CD14-positive monocyte (primary cell): ENCODE measurements at regions not wholly inside any gene's neighbourhood (a gene's known extent, or its start where the extent isn't known, plus 50 kb on each side); places are given as distances from the start of the nearest gene placed in this dataset.
A peak's percentile ranks its signal among the peaks of the same experiment; 100 is the strongest.

Experiments
- DNase-seq, 3 donors: peaks; one replicate each; pipeline ENCODE4 v3.0.0-alpha.2; 2011 to 2022
- H2AFZ ChIP-seq: 2 replicates; pipeline ENCODE4 v1.6.0; 2012; ENCODE audit warnings: mild to moderate bottlenecking, low read depth, low read length, inconsistent platforms; ENCODE audit not compliant: insufficient read depth, poor library complexity, severe bottlenecking
- H3K27ac ChIP-seq, 2 donors: 1 replicate in 1 of 2; 2 replicates in 1 of 2; pipeline ENCODE4 v1.5.1; 2012 to 2013; ENCODE audit warnings: low read length in 2 of 2, control low read depth in 1 of 2, inconsistent platforms in 1 of 2, low read depth in 1 of 2, mild to moderate bottlenecking in 1 of 2
- H3K27me3 ChIP-seq, 2 donors: one replicate each; pipeline versions ENCODE4 v1.6.0 to v1.6.1; 2011 to 2013; ENCODE audit warnings: low read length in 2 of 2; ENCODE audit not compliant: control insufficient read depth in 2 of 2, insufficient read depth in 2 of 2
- H3K36me3 ChIP-seq, 2 donors: replicated peaks in 1 of 2; 1 replicate in 1 of 2; 2 replicates in 1 of 2; pipeline versions ENCODE4 v1.5.1 to v1.6.1; 2012 to 2013; ENCODE audit warnings: low read length in 2 of 2, control low read depth in 1 of 2, inconsistent platforms in 1 of 2, mild to moderate bottlenecking in 1 of 2; ENCODE audit not compliant: insufficient read depth in 2 of 2, control insufficient read depth in 1 of 2
- H3K4me1 ChIP-seq, 2 donors: 1 replicate in 1 of 2; 2 replicates in 1 of 2; pipeline versions ENCODE4 v1.5.1 to v1.6.1; 2012 to 2013; ENCODE audit warnings: low read length in 2 of 2, control low read depth in 1 of 2, inconsistent platforms in 1 of 2, mild to moderate bottlenecking in 1 of 2, moderate library complexity in 1 of 2; ENCODE audit not compliant: insufficient read depth in 2 of 2, control insufficient read depth in 1 of 2
- H3K4me2 ChIP-seq: replicated peaks from 2 replicates; pipeline ENCODE3; 2012; ENCODE audit warnings: low read length, moderate library complexity, mild to moderate bottlenecking; ENCODE audit not compliant: poor library complexity, severe bottlenecking; ENCODE audit errors: extremely low read depth
- H3K4me3 ChIP-seq, 3 experiments: fragments of 200-600 bp in 1 of 3; sonication (generic) in 1 of 3; replicated peaks in 1 of 3; 1 replicate in 2 of 3; 2 replicates in 1 of 3; pipeline ENCODE4 v1.5.1; 2011 to 2013; ENCODE audit warnings: low read length in 3 of 3, mild to moderate bottlenecking in 3 of 3, control low read depth in 2 of 3, low read depth in 2 of 3, inconsistent platforms in 1 of 3, moderate library complexity in 1 of 3
- H3K79me2 ChIP-seq: 2 replicates; pipeline ENCODE4 v1.6.0; 2012; ENCODE audit warnings: mild to moderate bottlenecking, control low read depth, inconsistent platforms, low read length, moderate library complexity; ENCODE audit not compliant: insufficient read depth
- H3K9ac ChIP-seq: 2 replicates; pipeline ENCODE4 v1.6.0; 2017; ENCODE audit warnings: low read length, mild to moderate bottlenecking; ENCODE audit not compliant: insufficient read depth, poor library complexity, severe bottlenecking
- H3K9me3 ChIP-seq, 2 donors: replicated peaks in 1 of 2; 1 replicate in 1 of 2; 2 replicates in 1 of 2; pipeline versions ENCODE4 v1.5.1 to v1.6.1; 2012 to 2013; ENCODE audit warnings: low read length in 2 of 2, control low read depth in 1 of 2; ENCODE audit not compliant: control insufficient read depth in 1 of 2, insufficient read depth in 1 of 2
- H4K20me1 ChIP-seq: 2 replicates; pipeline ENCODE4 v1.6.0; 2012; ENCODE audit warnings: mild to moderate bottlenecking, low read length, control low read depth, moderate library complexity; ENCODE audit not compliant: insufficient read depth
- H3K27ac Mint-ChIP-seq, 7 donors: one replicate each; pipeline ENCODE4 v1.8.0; 2020; ENCODE audit warnings: mild to moderate bottlenecking in 7 of 7, mixed read lengths in 7 of 7, moderate library complexity in 6 of 7, inconsistent platforms in 2 of 7
- H3K27me3 Mint-ChIP-seq, 3 donors: one replicate each; pipeline ENCODE4 v1.8.0; 2021 to 2022; ENCODE audit warnings: low read depth in 3 of 3, mild to moderate bottlenecking in 3 of 3, mixed read lengths in 3 of 3, moderate library complexity in 3 of 3, inconsistent platforms in 1 of 3
- H3K36me3 Mint-ChIP-seq, 2 donors: one replicate each; pipeline ENCODE4 v1.8.0; 2020; ENCODE audit warnings: mixed read lengths in 2 of 2, inconsistent platforms in 1 of 2, mild to moderate bottlenecking in 1 of 2
- H3K4me1 Mint-ChIP-seq: one replicate; pipeline ENCODE4 v1.8.0; 2020; ENCODE audit warnings: mild to moderate bottlenecking, mixed read lengths
- H3K4me3 Mint-ChIP-seq, 2 donors: one replicate each; pipeline ENCODE4 v1.8.0; 2020; ENCODE audit warnings: mild to moderate bottlenecking in 2 of 2, mixed read lengths in 2 of 2, moderate library complexity in 1 of 2
- H3K9me3 Mint-ChIP-seq, 7 donors: one replicate each; pipeline ENCODE4 v1.8.0; 2020 to 2022; ENCODE audit warnings: mixed read lengths in 7 of 7, mild to moderate bottlenecking in 6 of 7, moderate library complexity in 6 of 7, inconsistent platforms in 2 of 7
- WGBS: methylation state at CpG from one replicate; pipeline ENCODE4 v1.1.5; 2013; ENCODE audit warnings: missing lambda C conversion rate; ENCODE audit not compliant: insufficient coverage; 5-methylcytosine and 5-hydroxymethylcytosine counted together
- intact Hi-C, 2 donors: fragments of 100-400 bp; cut with micrococcal nuclease; formaldehyde crosslinking; loops; one replicate each; pipeline versions ENCODE4 v1.15.0 to v1.15.1; 2023
- TF ChIP-seq, protein P1 (sequence below): fragments of 200-600 bp; IDR thresholded peaks from one replicate; pipeline ENCODE4 v1.8.0; 2022; ENCODE audit warnings: antibody characterized with exemption, mild to moderate bottlenecking

DNA sequence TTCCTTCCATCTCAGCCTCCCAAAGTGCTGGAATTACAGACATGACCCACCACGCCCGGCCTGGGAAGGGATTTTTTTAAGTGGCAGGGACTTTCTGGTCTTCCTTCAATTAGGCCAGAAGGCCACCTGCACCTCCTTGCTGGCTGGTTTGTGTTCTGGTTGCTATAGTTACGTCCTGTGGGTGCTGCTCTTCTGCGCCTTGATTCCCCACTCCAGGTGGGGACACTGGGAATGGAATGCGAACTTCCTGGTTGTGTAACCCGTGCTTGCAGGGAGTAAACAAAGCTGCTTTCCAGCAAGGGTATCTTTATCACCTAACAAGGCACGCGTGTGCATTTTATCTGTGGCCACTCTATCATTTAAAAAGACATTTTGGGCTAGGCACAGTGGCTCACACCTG, 117.7 kb downstream of the PLEKHG1 start:
- H3K4me1 ChIP-seq = no peaks in the 10 kb centered on the region
- H3K79me2 ChIP-seq = no peaks in the 10 kb centered on the region
- no peaks in the 10 kb centered on the region for H3K4me1 Mint-ChIP-seq
- H3K9ac ChIP-seq = no peak overlapping the region
- TF ChIP-seq, protein P1, sequence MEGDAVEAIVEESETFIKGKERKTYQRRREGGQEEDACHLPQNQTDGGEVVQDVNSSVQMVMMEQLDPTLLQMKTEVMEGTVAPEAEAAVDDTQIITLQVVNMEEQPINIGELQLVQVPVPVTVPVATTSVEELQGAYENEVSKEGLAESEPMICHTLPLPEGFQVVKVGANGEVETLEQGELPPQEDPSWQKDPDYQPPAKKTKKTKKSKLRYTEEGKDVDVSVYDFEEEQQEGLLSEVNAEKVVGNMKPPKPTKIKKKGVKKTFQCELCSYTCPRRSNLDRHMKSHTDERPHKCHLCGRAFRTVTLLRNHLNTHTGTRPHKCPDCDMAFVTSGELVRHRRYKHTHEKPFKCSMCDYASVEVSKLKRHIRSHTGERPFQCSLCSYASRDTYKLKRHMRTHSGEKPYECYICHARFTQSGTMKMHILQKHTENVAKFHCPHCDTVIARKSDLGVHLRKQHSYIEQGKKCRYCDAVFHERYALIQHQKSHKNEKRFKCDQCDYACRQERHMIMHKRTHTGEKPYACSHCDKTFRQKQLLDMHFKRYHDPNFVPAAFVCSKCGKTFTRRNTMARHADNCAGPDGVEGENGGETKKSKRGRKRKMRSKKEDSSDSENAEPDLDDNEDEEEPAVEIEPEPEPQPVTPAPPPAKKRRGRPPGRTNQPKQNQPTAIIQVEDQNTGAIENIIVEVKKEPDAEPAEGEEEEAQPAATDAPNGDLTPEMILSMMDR = no peak
- H3K36me3 Mint-ChIP-seq = no peaks in the 10 kb centered on the region
- H3K27ac ChIP-seq = no peak overlapping the region
- WGBS = 94% methylated on average over 5 of the region's 8 CpGs
- H3K4me2 ChIP-seq = no peak overlapping the region
- no peaks in the 10 kb centered on the region for H3K9me3 ChIP-seq
- H3K4me3 ChIP-seq = no peak overlapping the region
- H3K27me3 ChIP-seq = peaks cover 0 to 8% of the 10 kb centered on the region in 2 donors
- no peaks in the 10 kb centered on the region for H4K20me1 ChIP-seq
- DNase-seq = no peak
- peaks cover 0 to 2% (median 0%) of the 10 kb centered on the region in 7 donors for H3K9me3 Mint-ChIP-seq
- peak overlapping the region in 1 of 7 donors; percentile 47 for H3K27ac Mint-ChIP-seq
- intact Hi-C loops = no loop called here
- H3K4me3 Mint-ChIP-seq = no peak overlapping the region
- no peaks in the 10 kb centered on the region for H3K36me3 ChIP-seq
- H2AFZ ChIP-seq = no peak overlapping the region
- peaks cover 5 to 15% (median 10%) of the 10 kb centered on the region in 3 donors for H3K27me3 Mint-ChIP-seq

DNA sequence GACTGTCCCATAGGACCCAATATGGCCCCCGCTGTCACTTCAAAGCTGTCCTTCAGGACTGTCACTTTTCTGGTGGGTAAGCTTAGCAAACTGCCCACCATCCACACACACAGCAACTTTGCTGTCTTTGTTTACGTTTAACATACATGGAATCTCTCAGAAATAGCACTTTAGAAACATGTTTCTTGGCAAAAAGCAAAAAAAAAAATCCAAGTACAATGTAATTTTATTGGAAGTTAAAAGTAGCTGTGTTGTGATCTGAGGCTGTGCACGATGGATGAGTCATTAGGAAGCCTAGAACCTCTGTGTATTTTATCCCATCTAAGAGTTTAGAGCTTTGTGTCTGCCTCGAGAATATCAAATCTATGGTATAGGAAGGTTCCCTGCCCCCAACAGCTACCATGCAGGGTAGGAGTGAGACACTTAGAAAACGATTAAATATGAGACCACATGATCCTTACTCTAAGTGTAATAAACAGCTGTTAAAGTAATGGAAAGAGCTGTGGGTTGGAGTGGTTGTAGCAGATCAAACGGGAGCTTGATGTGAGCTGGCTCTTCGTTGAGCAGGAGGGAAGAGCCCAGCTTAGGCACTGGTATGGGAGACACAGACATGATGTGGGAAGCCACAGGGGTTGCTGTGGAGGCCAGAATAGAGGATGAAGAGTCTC, 119.5 kb downstream of the PLEKHG1 start:
- H3K36me3 Mint-ChIP-seq = no peaks in the 10 kb centered on the region
- H3K27me3 Mint-ChIP-seq = peaks cover 6 to 15% (median 10%) of the 10 kb centered on the region in 3 donors
- no peaks in the 10 kb centered on the region for H3K36me3 ChIP-seq
- no peaks in the 10 kb centered on the region for H3K4me1 Mint-ChIP-seq
- no peak overlapping the region for H3K4me3 Mint-ChIP-seq
- no peak overlapping the region for H3K9ac ChIP-seq
- no peak overlapping the region for H3K4me3 ChIP-seq
- H3K27ac ChIP-seq = no peak overlapping the region
- no peak for DNase-seq
- intact Hi-C loops = no loop called here
- no peak overlapping the region for H3K4me2 ChIP-seq
- H3K9me3 Mint-ChIP-seq = peaks cover 0 to 2% (median 0%) of the 10 kb centered on the region in 7 donors
- TF ChIP-seq, protein P1 = no peak
- H2AFZ ChIP-seq = no peak overlapping the region
- no peaks in the 10 kb centered on the region for H3K79me2 ChIP-seq
- peaks cover 0 to 8% of the 10 kb centered on the region in 2 donors for H3K27me3 ChIP-seq
- no peaks in the 10 kb centered on the region for H3K9me3 ChIP-seq
- H3K27ac Mint-ChIP-seq = no peak overlapping the region
- H4K20me1 ChIP-seq = no peaks in the 10 kb centered on the region
- H3K4me1 ChIP-seq = no peaks in the 10 kb centered on the region
- 100% methylated on average over 2 of the region's 7 CpGs for WGBS
